Lower leg skin (tissue), 4 donors: ENCODE measurements at regions not wholly inside any gene's neighbourhood (a gene's known extent, or its start where the extent isn't known, plus 50 kb on each side); places are given as distances from the start of the nearest gene placed in this dataset.
"Not testable (repeated sequence)": the region's sequence is repeated elsewhere in the genome, so short reads cannot be mapped to it uniquely, and the experiment has no call there.

Experiments used
- DNase-seq, 2 donors: peaks; one replicate each; pipeline ENCODE4 v3.0.0-alpha.2; 2019; ENCODE audit warnings: low spot score in 2 of 2
- H3K4me3 ChIP-seq: fragments of 200-600 bp; sonication (generic); 2 replicates; pipeline ENCODE4 v1.5.1; 2017; ENCODE audit warnings: mild to moderate bottlenecking, low read depth; ENCODE audit not compliant: poor library complexity, severe bottlenecking
- CTCF ChIP-seq, 3 donors: fragments of 450-650 bp; IDR thresholded peaks; one replicate each; pipeline ENCODE4 v1.5.1; 2016; ENCODE audit warnings: antibody characterized with exemption in 3 of 3, mild to moderate bottlenecking in 3 of 3, moderate library complexity in 2 of 3
- POLR2A ChIP-seq, 2 donors: fragments of 450-650 bp; IDR thresholded peaks; one replicate each; pipeline ENCODE4 v1.6.1; 2016 to 2017; ENCODE audit warnings: antibody characterized with exemption in 2 of 2, mild to moderate bottlenecking in 1 of 2, moderate library complexity in 1 of 2
- WGBS, 2 donors: methylation state at CpG; one replicate each; pipeline ENCODE4 v1.1.5; 2018; 5-methylcytosine and 5-hydroxymethylcytosine counted together
- intact Hi-C: fragments of 100-400 bp; cut with DNase I; formaldehyde crosslinking; loops from one replicate; pipeline ENCODE4 v1.15.0; 2023; ENCODE audit warnings: low total_unique reads

GRCh38 chr13:21297914-21298831, 121.7 kb downstream of the MRPL57 start:
- peak; percentile 74 to 95 for DNase-seq
- intact Hi-C loops, result loop anchor here (5.0 kb wide), 1 partner anchor 179 kb away; no protein-coding TSS in a partner anchor
- peak overlapping the region; percentile 99 for H3K4me3 ChIP-seq
- 0 to 1% methylated on average over 50 to 57 of the region's 74 CpGs for WGBS, 2 donors
- TF ChIP-seq POLR2A (IDR thresholded peaks at IDR 0.05), result no peak
- peak in 1 of 3 donors; percentile 81 for TF ChIP-seq CTCF (IDR thresholded peaks at IDR 0.05)

- 95% methylated on average over 6 of the region's 6 CpGs for WGBS, 2 donors
- H3K4me3 ChIP-seq, result no peak overlapping the region
- intact Hi-C loops, result no loop called here
- TF ChIP-seq POLR2A (IDR thresholded peaks at IDR 0.05), result no peak
- no peak for TF ChIP-seq CTCF (IDR thresholded peaks at IDR 0.05)
- DNase-seq, result no peak
Measured at GRCh38 chr13:21304256-21304655, 127.8 kb downstream of the MRPL57 start.

- intact Hi-C loops, H3K4me3 ChIP-seq, DNase-seq: not testable (repeated sequence)
- 71 to 84% methylated on average over 12 of the region's 12 CpGs for WGBS, 2 donors
Measured at GRCh38 chr13:21306300-21307073, 130.0 kb downstream of the MRPL57 start.

GRCh38 chr13:21307158-21307557, 130.7 kb downstream of the MRPL57 start:
- WGBS, 2 donors, result 88 to 95% methylated on average over 6 to 8 of the region's 12 CpGs
- DNase-seq, intact Hi-C loops, H3K4me3 ChIP-seq: not testable (repeated sequence)

GRCh38 chr13:21308906-21309305, 132.4 kb downstream of the MRPL57 start:
- 87 to 92% methylated on average over 2 of the region's 2 CpGs for WGBS, 2 donors
- no peak for TF ChIP-seq POLR2A (IDR thresholded peaks at IDR 0.05)
- TF ChIP-seq CTCF (IDR thresholded peaks at IDR 0.05), result no peak
- no peak overlapping the region for H3K4me3 ChIP-seq
- no peak for DNase-seq
- intact Hi-C loops, result no loop called here

GRCh38 chr13:21309542-21310172, 133.2 kb downstream of the MRPL57 start:
- intact Hi-C loops, result no loop called here
- TF ChIP-seq CTCF (IDR thresholded peaks at IDR 0.05) (no peak), POLR2A (IDR thresholded peaks at IDR 0.05) (no peak)
- 80 to 90% methylated on average over 5 of the region's 5 CpGs for WGBS, 2 donors

More at GRCh38 chr13:21309542-21310172, 133.2 kb downstream of the MRPL57 start:
- no peak for DNase-seq
- no peak overlapping the region for H3K4me3 ChIP-seq
